Omental fat pad (tissue), 3 donors: ENCODE measurements at regions not wholly inside any gene's neighbourhood (a gene's known extent, or its start where the extent isn't known, plus 50 kb on each side); places are given as distances from the start of the nearest gene placed in this dataset.

Experiments
- ATAC-seq: fragments of 150-250 bp; one replicate; pipeline ENCODE4 v1.9.1; 2016; ENCODE audit warnings: mild to moderate bottlenecking, moderate library complexity; ENCODE audit not compliant: low FRiP score
- DNase-seq: peaks from one replicate; pipeline ENCODE4 v3.0.0-alpha.2; 2019; ENCODE audit warnings: low spot score
- TF ChIP-seq, protein P1 (sequence below), 3 donors: fragments of 450-650 bp; IDR thresholded peaks; one replicate each; pipeline ENCODE4 v1.5.1; 2016 to 2017; ENCODE audit warnings: antibody characterized with exemption in 3 of 3, mild to moderate bottlenecking in 3 of 3, moderate library complexity in 2 of 3

DNA sequence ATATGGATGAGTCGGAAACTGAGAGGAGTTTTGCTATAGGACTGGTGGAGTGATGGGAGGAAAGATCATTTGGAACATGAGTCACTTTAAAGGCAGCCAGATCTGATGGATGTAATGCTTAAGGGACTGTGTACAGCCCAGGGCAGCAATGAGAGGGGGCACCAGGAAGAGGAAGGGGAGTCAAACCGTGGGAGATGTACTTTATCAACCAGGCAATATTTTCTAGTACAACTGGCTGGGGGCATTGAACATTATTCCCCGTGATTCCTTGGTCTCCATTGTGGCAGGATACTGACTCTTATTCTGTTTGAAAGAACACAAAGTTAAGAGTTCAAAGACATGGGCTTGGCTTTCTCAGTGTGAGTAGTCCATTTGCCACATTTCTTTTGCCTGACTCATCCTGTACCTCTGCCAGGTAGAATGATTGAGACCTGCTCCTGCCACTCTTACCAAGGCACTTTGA, 268.2 kb upstream of the NR5A2 start:
- TF ChIP-seq, protein P1, sequence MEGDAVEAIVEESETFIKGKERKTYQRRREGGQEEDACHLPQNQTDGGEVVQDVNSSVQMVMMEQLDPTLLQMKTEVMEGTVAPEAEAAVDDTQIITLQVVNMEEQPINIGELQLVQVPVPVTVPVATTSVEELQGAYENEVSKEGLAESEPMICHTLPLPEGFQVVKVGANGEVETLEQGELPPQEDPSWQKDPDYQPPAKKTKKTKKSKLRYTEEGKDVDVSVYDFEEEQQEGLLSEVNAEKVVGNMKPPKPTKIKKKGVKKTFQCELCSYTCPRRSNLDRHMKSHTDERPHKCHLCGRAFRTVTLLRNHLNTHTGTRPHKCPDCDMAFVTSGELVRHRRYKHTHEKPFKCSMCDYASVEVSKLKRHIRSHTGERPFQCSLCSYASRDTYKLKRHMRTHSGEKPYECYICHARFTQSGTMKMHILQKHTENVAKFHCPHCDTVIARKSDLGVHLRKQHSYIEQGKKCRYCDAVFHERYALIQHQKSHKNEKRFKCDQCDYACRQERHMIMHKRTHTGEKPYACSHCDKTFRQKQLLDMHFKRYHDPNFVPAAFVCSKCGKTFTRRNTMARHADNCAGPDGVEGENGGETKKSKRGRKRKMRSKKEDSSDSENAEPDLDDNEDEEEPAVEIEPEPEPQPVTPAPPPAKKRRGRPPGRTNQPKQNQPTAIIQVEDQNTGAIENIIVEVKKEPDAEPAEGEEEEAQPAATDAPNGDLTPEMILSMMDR (IDR thresholded peaks at IDR 0.05): no peak
- ATAC-seq: no peak
- no peak for DNase-seq

DNA sequence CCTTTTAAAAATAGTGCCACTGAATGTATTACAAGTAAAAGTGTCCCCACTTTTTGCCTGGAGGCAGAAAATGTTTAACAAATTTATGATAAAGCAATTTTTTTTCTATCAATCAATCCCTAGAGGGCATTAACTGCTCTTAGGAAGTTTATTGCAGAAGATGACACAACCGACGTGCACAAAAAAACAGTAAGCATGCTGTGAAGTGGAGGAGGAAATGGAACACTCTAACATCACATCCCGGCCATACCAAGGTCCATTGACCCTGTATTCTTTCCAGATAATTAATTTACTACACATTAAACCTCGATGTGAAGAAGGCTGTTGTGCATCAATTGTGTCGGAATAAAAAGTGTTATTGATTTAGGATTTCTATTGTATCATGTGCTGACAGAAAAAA, 264.9 kb upstream of the NR5A2 start:
- DNase-seq: no peak
- TF ChIP-seq, protein P1 (IDR thresholded peaks at IDR 0.05): no peak
- ATAC-seq: no peak

DNA sequence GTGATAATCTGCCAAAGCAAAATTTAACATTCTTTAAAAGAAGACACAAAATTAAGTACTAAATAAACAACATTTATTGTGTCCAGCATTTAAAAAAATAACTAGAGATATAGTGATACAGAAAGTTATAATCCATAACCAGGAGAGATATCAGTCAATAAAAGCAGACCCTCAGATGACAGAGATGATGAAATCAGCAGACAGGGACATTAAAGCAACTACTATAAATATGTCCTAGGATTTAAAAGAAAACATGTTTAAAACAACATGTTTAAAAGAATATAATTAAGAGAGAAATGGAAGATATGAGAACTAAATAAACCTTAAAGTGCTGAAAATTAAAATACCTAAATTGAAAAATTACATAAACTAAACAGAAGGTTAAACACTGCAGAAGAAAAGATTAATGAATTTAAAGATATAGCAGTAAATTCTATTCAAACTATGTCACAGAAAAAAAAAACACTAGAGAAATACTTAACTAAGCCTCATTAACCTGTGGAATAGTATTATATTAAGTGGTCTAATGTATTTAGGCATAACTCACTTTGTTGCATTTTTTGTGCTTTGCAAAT, 261.2 kb upstream of the NR5A2 start:
- ATAC-seq: no peak
- TF ChIP-seq, protein P1 (IDR thresholded peaks at IDR 0.05): no peak
- DNase-seq: no peak

GRCh38 chr1:199767700-199768099, 259.8 kb upstream of the NR5A2 start:
- ATAC-seq (no peak), DNase-seq (no peak)
- TF ChIP-seq, protein P1 (IDR thresholded peaks at IDR 0.05): no peak

DNA sequence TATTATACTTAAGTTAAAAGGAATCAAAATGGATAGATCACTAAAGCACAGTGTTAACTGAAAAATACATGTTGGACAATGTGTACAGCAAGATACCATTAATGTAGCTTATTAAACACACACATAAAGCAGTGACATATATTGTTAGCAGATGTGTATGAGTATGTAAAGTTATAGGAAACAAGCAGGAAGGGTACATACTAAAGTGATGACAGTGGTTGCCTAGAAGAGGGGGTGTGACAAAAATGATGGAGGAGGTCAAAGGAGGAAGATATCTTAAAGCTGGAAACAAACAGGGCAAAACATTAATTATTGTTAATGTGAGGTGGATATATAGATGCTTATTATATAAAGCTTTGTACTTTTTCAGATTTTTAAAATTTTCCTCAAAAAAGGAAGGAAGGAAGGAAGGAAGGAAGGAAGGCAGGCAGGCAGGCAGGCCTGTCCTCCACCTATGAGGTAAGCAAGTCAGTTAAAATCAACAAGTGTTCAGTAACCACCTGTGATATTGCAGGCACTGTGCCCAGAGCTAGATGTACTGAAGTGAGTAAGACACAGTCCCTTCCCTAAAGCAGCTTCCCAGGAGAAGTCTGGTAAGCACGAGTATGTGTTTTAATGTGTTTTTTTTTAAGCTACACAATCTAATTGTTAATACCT, 252.9 kb upstream of the NR5A2 start:
- DNase-seq (no peak), ATAC-seq (no peak)
- TF ChIP-seq, protein P1 (IDR thresholded peaks at IDR 0.05): no peak

DNA sequence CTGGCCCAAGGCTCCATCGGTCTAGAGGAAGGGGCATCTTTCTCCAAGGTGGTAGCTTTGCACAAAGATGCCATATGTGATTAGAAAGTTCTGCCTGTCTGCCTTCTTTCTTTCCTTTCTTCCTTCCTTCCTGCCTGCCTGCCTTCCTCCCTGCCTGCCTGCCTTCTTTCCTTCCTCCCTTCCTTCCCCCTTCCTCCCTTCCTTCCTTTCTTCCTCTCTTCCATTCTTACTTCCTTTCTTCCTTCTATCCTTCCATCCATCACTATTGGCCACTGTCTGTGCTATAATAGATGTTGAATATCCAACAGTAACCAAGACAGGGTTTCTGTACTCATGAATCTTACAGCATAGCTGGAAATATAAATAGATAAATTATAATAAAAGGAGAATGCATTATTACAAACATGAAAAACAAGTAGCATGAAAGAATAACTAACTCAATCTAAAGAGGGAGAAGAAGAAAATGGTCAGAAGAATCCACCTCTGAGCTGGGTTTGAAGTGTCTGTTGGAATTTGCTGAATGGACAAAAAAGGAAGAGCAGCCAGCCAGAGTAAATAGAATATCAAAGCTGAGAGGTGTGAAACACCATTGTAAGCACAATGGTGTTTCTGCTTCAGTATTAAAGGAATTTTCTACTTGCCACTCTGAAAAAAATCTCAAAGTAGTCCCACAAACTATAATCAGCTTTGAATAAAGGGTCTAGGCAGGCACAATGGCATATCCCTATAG, 250.6 kb upstream of the NR5A2 start:
- TF ChIP-seq, protein P1 (IDR thresholded peaks at IDR 0.05): no peak
- ATAC-seq: no peak

More for the DNA sequence above, 250.6 kb upstream of the NR5A2 start:
- DNase-seq: no peak
